ENCODE measurements at regions not wholly inside any gene's neighbourhood (a gene's known extent, or its start where the extent isn't known, plus 50 kb on each side); places are given as distances from the start of the nearest gene placed in this dataset.

DNA sequence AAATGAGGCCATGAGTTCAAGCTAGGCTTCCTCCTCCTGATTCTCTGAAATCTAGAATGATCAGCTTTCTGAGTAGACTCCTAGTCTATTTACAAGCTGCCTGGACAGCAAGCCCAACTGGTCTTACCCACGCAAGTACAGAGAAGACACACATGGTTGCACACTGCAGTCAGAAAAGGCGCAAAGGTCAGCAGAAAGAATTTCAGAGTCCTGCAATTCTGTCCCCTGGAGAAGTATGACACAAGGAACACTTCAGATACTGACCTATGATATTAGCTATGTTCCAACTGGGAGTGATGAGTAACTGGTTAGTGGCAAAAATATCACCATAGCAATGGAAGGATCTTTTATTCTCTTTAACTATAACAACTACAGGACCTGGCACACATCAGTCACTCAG lies 336.1 kb upstream of the PKDCC start:
- TF ChIP-seq GABPA (IDR thresholded peaks at IDR 0.05; ENCODE audit: low read depth) (no peak), SPI1 (IDR thresholded peaks at IDR 0.05; ENCODE audit: borderline replicate concordance, low read depth) (no peak)
- TF ChIP-seq, protein P1, sequence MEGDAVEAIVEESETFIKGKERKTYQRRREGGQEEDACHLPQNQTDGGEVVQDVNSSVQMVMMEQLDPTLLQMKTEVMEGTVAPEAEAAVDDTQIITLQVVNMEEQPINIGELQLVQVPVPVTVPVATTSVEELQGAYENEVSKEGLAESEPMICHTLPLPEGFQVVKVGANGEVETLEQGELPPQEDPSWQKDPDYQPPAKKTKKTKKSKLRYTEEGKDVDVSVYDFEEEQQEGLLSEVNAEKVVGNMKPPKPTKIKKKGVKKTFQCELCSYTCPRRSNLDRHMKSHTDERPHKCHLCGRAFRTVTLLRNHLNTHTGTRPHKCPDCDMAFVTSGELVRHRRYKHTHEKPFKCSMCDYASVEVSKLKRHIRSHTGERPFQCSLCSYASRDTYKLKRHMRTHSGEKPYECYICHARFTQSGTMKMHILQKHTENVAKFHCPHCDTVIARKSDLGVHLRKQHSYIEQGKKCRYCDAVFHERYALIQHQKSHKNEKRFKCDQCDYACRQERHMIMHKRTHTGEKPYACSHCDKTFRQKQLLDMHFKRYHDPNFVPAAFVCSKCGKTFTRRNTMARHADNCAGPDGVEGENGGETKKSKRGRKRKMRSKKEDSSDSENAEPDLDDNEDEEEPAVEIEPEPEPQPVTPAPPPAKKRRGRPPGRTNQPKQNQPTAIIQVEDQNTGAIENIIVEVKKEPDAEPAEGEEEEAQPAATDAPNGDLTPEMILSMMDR (IDR thresholded peaks at IDR 0.05; ENCODE audit: insufficient read depth, low read length) = no peak

Data from HL-60 (cell line).